ENCODE measurements at regions not wholly inside any gene's neighbourhood (a gene's known extent, or its start where the extent isn't known, plus 50 kb on each side); places are given as distances from the start of the nearest gene placed in this dataset.

DNA sequence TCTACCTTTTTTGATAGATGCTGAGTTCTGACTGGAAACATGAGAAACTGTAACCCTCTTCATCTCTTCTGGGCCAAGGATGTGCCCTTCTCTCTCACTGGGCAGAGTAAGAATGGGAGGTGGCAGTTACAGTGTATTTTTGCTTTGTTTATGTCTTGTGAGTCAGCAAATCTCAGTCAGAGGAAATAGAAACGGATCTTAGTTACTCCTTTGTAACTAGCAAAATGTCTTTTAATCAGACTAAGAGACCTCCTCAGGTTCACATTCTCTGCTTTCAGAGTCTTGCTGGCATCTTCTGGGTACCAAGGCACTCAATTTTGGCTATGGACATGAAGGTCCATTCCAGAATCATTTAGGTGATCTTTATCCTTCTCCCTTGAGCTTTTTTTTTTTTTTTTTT lies 70.9 kb downstream of the HHEX start:
- Histone ChIP-seq H3K4me3 (ENCODE audit: low read depth, low read length) (no peak overlapping the region), H3K36me3 (ENCODE audit: control insufficient read depth, insufficient read depth, low read length) (no peaks in the 10 kb centered on the region), H3K27me3 (ENCODE audit: control insufficient read depth, insufficient read depth, low read length) (no peaks in the 10 kb centered on the region)
- DNase-seq (ENCODE audit: low read depth), result no peak
- TF ChIP-seq, protein P1, sequence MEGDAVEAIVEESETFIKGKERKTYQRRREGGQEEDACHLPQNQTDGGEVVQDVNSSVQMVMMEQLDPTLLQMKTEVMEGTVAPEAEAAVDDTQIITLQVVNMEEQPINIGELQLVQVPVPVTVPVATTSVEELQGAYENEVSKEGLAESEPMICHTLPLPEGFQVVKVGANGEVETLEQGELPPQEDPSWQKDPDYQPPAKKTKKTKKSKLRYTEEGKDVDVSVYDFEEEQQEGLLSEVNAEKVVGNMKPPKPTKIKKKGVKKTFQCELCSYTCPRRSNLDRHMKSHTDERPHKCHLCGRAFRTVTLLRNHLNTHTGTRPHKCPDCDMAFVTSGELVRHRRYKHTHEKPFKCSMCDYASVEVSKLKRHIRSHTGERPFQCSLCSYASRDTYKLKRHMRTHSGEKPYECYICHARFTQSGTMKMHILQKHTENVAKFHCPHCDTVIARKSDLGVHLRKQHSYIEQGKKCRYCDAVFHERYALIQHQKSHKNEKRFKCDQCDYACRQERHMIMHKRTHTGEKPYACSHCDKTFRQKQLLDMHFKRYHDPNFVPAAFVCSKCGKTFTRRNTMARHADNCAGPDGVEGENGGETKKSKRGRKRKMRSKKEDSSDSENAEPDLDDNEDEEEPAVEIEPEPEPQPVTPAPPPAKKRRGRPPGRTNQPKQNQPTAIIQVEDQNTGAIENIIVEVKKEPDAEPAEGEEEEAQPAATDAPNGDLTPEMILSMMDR (IDR thresholded peaks at IDR 0.05; ENCODE audit: insufficient read depth, low read length, poor library complexity, severe bottlenecking), result no peak

DNA sequence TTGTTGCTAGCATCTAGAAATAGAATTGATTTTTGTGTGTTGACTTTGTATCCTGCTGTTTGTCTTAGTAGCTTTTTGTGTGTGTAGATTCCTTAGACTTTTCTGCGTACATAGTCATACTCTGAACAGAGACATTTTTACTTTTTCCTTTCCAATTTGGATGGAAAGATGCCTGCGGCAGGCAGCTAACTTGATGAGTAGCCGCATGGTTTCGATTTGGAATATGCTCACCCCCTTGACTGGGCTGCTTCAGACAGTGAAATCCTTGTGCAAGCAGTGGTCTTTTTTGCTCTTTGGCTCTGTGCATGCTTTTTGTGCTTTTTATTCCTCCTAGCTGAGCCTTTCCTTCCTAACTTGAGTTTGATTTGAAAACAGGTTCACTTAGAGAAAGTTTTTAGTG lies 71.8 kb downstream of the HHEX start:
- no peaks in the 10 kb centered on the region for H3K36me3 ChIP-seq (ENCODE audit: control insufficient read depth, insufficient read depth, low read length)
- H3K4me3 ChIP-seq (ENCODE audit: low read depth, low read length), result no peak overlapping the region
- no peak for DNase-seq (ENCODE audit: low read depth)
- H3K27me3 ChIP-seq (ENCODE audit: control insufficient read depth, insufficient read depth, low read length), result no peaks in the 10 kb centered on the region
- TF ChIP-seq, protein P1 (IDR thresholded peaks at IDR 0.05; ENCODE audit: insufficient read depth, low read length, poor library complexity, severe bottlenecking), result no peak

GRCh38 chr10:92763634-92764155 lies 73.9 kb downstream of the HHEX start:
- TF ChIP-seq, protein P1 (IDR thresholded peaks at IDR 0.05; ENCODE audit: insufficient read depth, low read length, poor library complexity, severe bottlenecking), result no peak
- Histone ChIP-seq H3K27me3 (ENCODE audit: control insufficient read depth, insufficient read depth, low read length) (no peaks in the 10 kb centered on the region), H3K4me3 (ENCODE audit: low read depth, low read length) (no peak overlapping the region), H3K36me3 (ENCODE audit: control insufficient read depth, insufficient read depth, low read length) (no peaks in the 10 kb centered on the region)
- no peak for DNase-seq (ENCODE audit: low read depth)

GRCh38 chr10:92766451-92766850 lies 76.7 kb downstream of the HHEX start:
- Histone ChIP-seq H3K4me3 (ENCODE audit: low read depth, low read length) (no peak overlapping the region), H3K27me3 (ENCODE audit: control insufficient read depth, insufficient read depth, low read length) (no peaks in the 10 kb centered on the region), H3K36me3 (ENCODE audit: control insufficient read depth, insufficient read depth, low read length) (no peaks in the 10 kb centered on the region)
- no peak for DNase-seq (ENCODE audit: low read depth)
- TF ChIP-seq, protein P1 (IDR thresholded peaks at IDR 0.05; ENCODE audit: insufficient read depth, low read length, poor library complexity, severe bottlenecking), result no peak

- no peaks in the 10 kb centered on the region for H3K36me3 ChIP-seq (ENCODE audit: control insufficient read depth, insufficient read depth, low read length)
- TF ChIP-seq, protein P1 (IDR thresholded peaks at IDR 0.05; ENCODE audit: insufficient read depth, low read length, poor library complexity, severe bottlenecking), result no peak
- no peak overlapping the region for H3K4me3 ChIP-seq (ENCODE audit: low read depth, low read length)
- DNase-seq (ENCODE audit: low read depth), result no peak
- H3K27me3 ChIP-seq (ENCODE audit: control insufficient read depth, insufficient read depth, low read length), result no peaks in the 10 kb centered on the region
Measured at GRCh38 chr10:92768104-92768503, 78.3 kb downstream of the HHEX start.

GRCh38 chr10:92773776-92774175 lies 74.5 kb upstream of the EXOC6 start:
- no peaks in the 10 kb centered on the region for H3K27me3 ChIP-seq (ENCODE audit: control insufficient read depth, insufficient read depth, low read length)
- no peaks in the 10 kb centered on the region for H3K36me3 ChIP-seq (ENCODE audit: control insufficient read depth, insufficient read depth, low read length)
- TF ChIP-seq, protein P1 (IDR thresholded peaks at IDR 0.05; ENCODE audit: insufficient read depth, low read length, poor library complexity, severe bottlenecking), result no peak
- no peak for DNase-seq (ENCODE audit: low read depth)
- no peak overlapping the region for H3K4me3 ChIP-seq (ENCODE audit: low read depth, low read length)

Measured in kidney epithelial cell (primary cell).